K562 (cell line): ENCODE measurements at regions not wholly inside any gene's neighbourhood (a gene's known extent, or its start where the extent isn't known, plus 50 kb on each side); places are given as distances from the start of the nearest gene placed in this dataset.

ENCODE experiments used
- ATAC-seq: fragments of 200-7000 bp; cut with Tn5 transposase; 3 replicates; pipeline ENCODE4 v1.9.1; 2020; ENCODE audit warnings: moderate library complexity
- BruUV-seq: library from RNA; stranded (reverse); fragments of 400-500 nt; replicated peaks from 2 replicates; lab custom pipeline; 2021; lab: Mats Ljungman, UMichigan
- CTCF ChIA-PET: fragments of 300-600 bp; formaldehyde crosslinking; extraction: SDS; loops from one replicate; lab custom pipeline; 2021; ENCODE audit warnings: low intra/inter-chr PET ratio; lab: Yijun Ruan, JAX
- POLR2A ChIA-PET: fragments of 300-600, 350-650 bp; sonication (Branson Sonifier 250); formaldehyde crosslinking; extraction: SDS; loops from one replicate; lab custom pipeline; 2021; ENCODE audit warnings: antibody characterized with exemption, inconsistent platforms; lab: Yijun Ruan, JAX
- DNase-seq, 4 experiments: peaks; one replicate each; pipeline versions ENCODE4 v3.0.0 to v3.0.0-alpha.2; 2011 to 2018; ENCODE audit warnings: low spot score in 3 of 4, mixed read lengths in 3 of 4; ENCODE audit errors: extremely low read depth in 1 of 4
- FAIRE-seq: peaks from 2 replicates; lab custom pipeline; 2011; peaks lifted over from hg19 to GRCh38; lab: Jason Lieb, UNC
- H2AFZ ChIP-seq: 2 replicates; pipeline ENCODE4 v1.6.0; 2011; ENCODE audit warnings: low read depth, low read length, control low read depth, inconsistent platforms
- H3K27ac ChIP-seq: fragments of 200-600 bp; 3 replicates; pipeline ENCODE4 v1.8.0; 2011; ENCODE audit warnings: low read depth, mild to moderate bottlenecking, control low read depth, inconsistent platforms, low read length, moderate library complexity, mixed read lengths; ENCODE audit errors: extremely low read depth
- H3K27me3 ChIP-seq, 2 experiments: fragments of 300-600 bp in 1 of 2; 2 replicates in 1 of 2; 3 replicates in 1 of 2; pipeline versions ENCODE4 v1.6.0 to v1.8.0; 2011; ENCODE audit warnings: inconsistent platforms in 2 of 2, low read length in 2 of 2, mild to moderate bottlenecking in 1 of 2, mixed read lengths in 1 of 2, moderate library complexity in 1 of 2; ENCODE audit not compliant: control insufficient read depth in 2 of 2, insufficient read depth in 2 of 2
- H3K36me3 ChIP-seq: fragments of 300-600 bp; 3 replicates; pipeline ENCODE4 v1.8.0; 2011; ENCODE audit warnings: mild to moderate bottlenecking, low read length, inconsistent platforms; ENCODE audit not compliant: control insufficient read depth, insufficient read depth
- H3K4me1 ChIP-seq, 2 experiments: fragments of 200-600 bp in 1 of 2; replicated peaks in 1 of 2; 2 replicates in 1 of 2; 3 replicates in 1 of 2; pipeline versions ENCODE4 v1.5.1 to v1.8.0; 2011; ENCODE audit warnings: inconsistent platforms in 2 of 2, low read length in 2 of 2, mild to moderate bottlenecking in 1 of 2, mixed read lengths in 1 of 2, moderate library complexity in 1 of 2; ENCODE audit not compliant: control insufficient read depth in 2 of 2, insufficient read depth in 2 of 2
- H3K4me2 ChIP-seq: 2 replicates; pipeline ENCODE4 v1.6.1; 2011; ENCODE audit warnings: low read length, control low read depth, inconsistent platforms, mixed read lengths; ENCODE audit not compliant: insufficient read depth
- H3K4me3 ChIP-seq: fragments of 200-600 bp; sonication (generic), shearing (Covaris generic); 2 replicates; pipeline ENCODE4 v1.5.1; 2016; ENCODE audit warnings: control low read depth, inconsistent platforms
- H3K79me2 ChIP-seq: fragments of 200-600 bp; 3 replicates; pipeline ENCODE4 v1.8.0; 2011; ENCODE audit warnings: low read length, inconsistent platforms; ENCODE audit not compliant: control insufficient read depth, insufficient read depth
- H3K9ac ChIP-seq, 2 experiments: 2 replicates each; pipeline versions ENCODE4 v1.6.0 to v1.6.1; 2011; ENCODE audit warnings: low read depth in 2 of 2, low read length in 2 of 2, control low read depth in 1 of 2, inconsistent platforms in 1 of 2, mild to moderate bottlenecking in 1 of 2, mixed read lengths in 1 of 2; ENCODE audit not compliant: insufficient read depth in 1 of 2
- H3K9me1 ChIP-seq: one replicate; pipeline ENCODE4 v1.6.0; 2011; ENCODE audit warnings: inconsistent platforms, mild to moderate bottlenecking, low read length, moderate library complexity; ENCODE audit not compliant: control insufficient read depth, insufficient read depth
- H3K9me3 ChIP-seq: replicated peaks from 2 replicates; pipeline ENCODE4 v1.5.1; 2011; ENCODE audit warnings: low read depth, low read length, inconsistent platforms; ENCODE audit not compliant: control insufficient read depth, insufficient read depth
- H4K20me1 ChIP-seq: replicated peaks from 2 replicates; pipeline ENCODE4 v1.6.1; 2011; ENCODE audit warnings: low read length, inconsistent platforms, mixed read lengths; ENCODE audit not compliant: control insufficient read depth, insufficient read depth
- BRCA1 ChIP-seq, 2 experiments: fragments of 450-650 bp in 1 of 2; sonication (generic) in 1 of 2; formaldehyde crosslinking in 1 of 2; IDR thresholded peaks; 2 replicates each; pipeline versions ENCODE4 v1.5.0 to v1.6.1; 2017 to 2020; ENCODE audit warnings: mild to moderate bottlenecking in 1 of 2, missing genetic modification reagents in 1 of 2
- CEBPZ ChIP-seq: fragments of 150-350 bp; IDR thresholded peaks from 2 replicates; pipeline ENCODE4 v1.6.1; 2014; ENCODE audit warnings: low read depth, mild to moderate bottlenecking, low read length, borderline replicate concordance
- ETV6 ChIP-seq, 3 experiments: fragments of 150-350 bp in 1 of 3; sonication (generic) in 1 of 3; formaldehyde crosslinking in 1 of 3; IDR thresholded peaks; 2 replicates each; pipeline versions ENCODE4 v1.6.1 to v1.8.0; 2014 to 2022; ENCODE audit warnings: borderline replicate concordance in 2 of 3, low read depth in 2 of 3, antibody characterized with exemption in 1 of 3, low read length in 1 of 3, mild to moderate bottlenecking in 1 of 3, missing genetic modification reagents in 1 of 3
- MAFG ChIP-seq: fragments of 450-650 bp; conservative IDR thresholded peaks from 2 replicates; pipeline ENCODE4 v1.6.1; 2016; ENCODE audit warnings: missing genetic modification characterization, missing compliant biosample characterization
- SRSF9 ChIP-seq: fragments of 200-400 bp; formaldehyde crosslinking; IDR thresholded peaks from 2 replicates; pipeline ENCODE4 v1.6.1; 2017; ENCODE audit warnings: low read depth, low read length, borderline replicate concordance
- TEAD4 ChIP-seq, 2 experiments: sonication (generic) in 1 of 2; formaldehyde crosslinking in 1 of 2; IDR thresholded peaks; 2 replicates each; pipeline versions ENCODE4 v1.6.1 to v1.8.0; 2012 to 2022; ENCODE audit warnings: borderline replicate concordance in 1 of 2, inconsistent platforms in 1 of 2, low read length in 1 of 2, mild to moderate bottlenecking in 1 of 2, missing genetic modification reagents in 1 of 2
- U2AF2 ChIP-seq: fragments of 200-400 bp; formaldehyde crosslinking; optimal IDR thresholded peaks from 2 replicates; pipeline ENCODE3; 2017; ENCODE audit warnings: low read depth, mild to moderate bottlenecking, low read length
- ZNF316 ChIP-seq: fragments of 450-650 bp; IDR thresholded peaks from 2 replicates; pipeline ENCODE4 v1.6.1; 2016
- WGBS: fragments of 100-300 bp; shearing (Covaris generic); methylation state at CpG from one replicate; pipeline ENCODE4 v1.1.6; 2016; ENCODE audit warnings: low coverage, mixed read lengths; ENCODE audit not compliant: insufficient coverage; ENCODE audit errors: missing lambda C conversion rate; 5-methylcytosine and 5-hydroxymethylcytosine counted together
- in situ Hi-C: fragments of 300-500 bp; cut with MboI; formaldehyde crosslinking; loops from 4 replicates; pipeline ENCODE4 v1.15.0; 2018; ENCODE audit warnings: inconsistent platforms, mixed read lengths
- intact Hi-C: fragments of 100-400 bp; cut with micrococcal nuclease; formaldehyde crosslinking; loops from 2 replicates; pipeline ENCODE4 v1.14.2; 2022

GRCh38 chr1:87714278-87714677, 385.6 kb downstream of the LMO4 start:
- in situ Hi-C loops: no loop called here
- BruUV-seq: no TSS peak
- H2AFZ ChIP-seq: no peak overlapping the region
- no peak overlapping the region for H3K4me2 ChIP-seq
- H3K9me1 ChIP-seq: no peaks in the 10 kb centered on the region
- ATAC-seq (no peak), FAIRE-seq (no peak), DNase-seq (no peak)
- WGBS: 6% methylated on average over 2 of the region's 2 CpGs
- POLR2A ChIA-PET: interaction anchor here (0.6 kb wide), 1 partner anchor 22 kb away, joined by 3 read pairs; no protein-coding TSS in a partner anchor
- no peaks in the 10 kb centered on the region for H3K4me1 ChIP-seq
- no peak overlapping the region for H3K4me3 ChIP-seq
- intact Hi-C loops: no loop called here
- no peak overlapping the region for H3K9ac ChIP-seq
- H4K20me1 ChIP-seq: no peaks in the 10 kb centered on the region
- H3K27me3 ChIP-seq: no peaks in the 10 kb centered on the region
- TF ChIP-seq ZNF316 (peak; percentile 35; the same call in 1 of the 2 replicates), TEAD4 (IDR thresholded peaks at IDR 0.05; ENCODE audit: low read length) (no peak), TEAD4 (CRISPR knock-in tag; IDR thresholded peaks at IDR 0.05; ENCODE audit: borderline replicate concordance) (no peak), ETV6 (IDR thresholded peaks at IDR 0.05; ENCODE audit: borderline replicate concordance in 1 of 2, low read depth in 2 of 2, low read length in 1 of 2) (no peak), ETV6 (CRISPR knock-in tag; IDR thresholded peaks at IDR 0.05; ENCODE audit: borderline replicate concordance) (no peak), SRSF9 (no peak)
- no peaks in the 10 kb centered on the region for H3K79me2 ChIP-seq
- no peaks in the 10 kb centered on the region for H3K36me3 ChIP-seq
- CTCF ChIA-PET: no interaction called here
- H3K9me3 ChIP-seq: no peaks in the 10 kb centered on the region
- H3K27ac ChIP-seq: no peak overlapping the region

GRCh38 chr1:87715052-87715451, 386.4 kb downstream of the LMO4 start:
- DNase-seq (no peak), FAIRE-seq (no peak), ATAC-seq (no peak)
- no peaks in the 10 kb centered on the region for H3K9me1 ChIP-seq
- ChIA-PET CTCF (no interaction called here), POLR2A (no interaction called here)
- H3K4me1 ChIP-seq: no peaks in the 10 kb centered on the region
- H3K9ac ChIP-seq: no peak overlapping the region
- H3K27me3 ChIP-seq: no peaks in the 10 kb centered on the region
- no peak overlapping the region for H3K4me3 ChIP-seq
- H3K27ac ChIP-seq: no peak overlapping the region
- no peaks in the 10 kb centered on the region for H3K9me3 ChIP-seq
- WGBS: 4% methylated on average over 3 of the region's 3 CpGs
- in situ Hi-C loops: no loop called here
- no TSS peak for BruUV-seq
- no peak overlapping the region for H3K4me2 ChIP-seq
- H4K20me1 ChIP-seq: no peaks in the 10 kb centered on the region
- H2AFZ ChIP-seq: no peak overlapping the region
- H3K79me2 ChIP-seq: no peaks in the 10 kb centered on the region
- H3K36me3 ChIP-seq: no peaks in the 10 kb centered on the region
- intact Hi-C loops: no loop called here
- TF ChIP-seq MAFG (tag): no peak
- TF ChIP-seq CEBPZ: no peak
- TF ChIP-seq U2AF2: no peak
- no peak for TF ChIP-seq BRCA1 (IDR thresholded peaks at IDR 0.05)
- TF ChIP-seq BRCA1 (CRISPR knock-in tag; IDR thresholded peaks at IDR 0.05): no peak
